Spleen (tissue), 11 donors: ENCODE measurements at regions not wholly inside any gene's neighbourhood (a gene's known extent, or its start where the extent isn't known, plus 50 kb on each side); places are given as distances from the start of the nearest gene placed in this dataset.

Source experiments
- DNase-seq: peaks from one replicate; pipeline ENCODE4 v3.0.0-alpha.2; 2020
- H3K27ac ChIP-seq, 8 donors: fragments of 200-600 bp; sonication (generic) in 7 of 8; 1 replicate in 4 of 8; 2 replicates in 4 of 8; pipeline versions ENCODE4 v1.5.0 to v1.8.0; 2016 to 2021; ENCODE audit warnings: inconsistent platforms in 4 of 8, mild to moderate bottlenecking in 4 of 8, moderate library complexity in 1 of 8
- H3K27me3 ChIP-seq, 7 donors: fragments of 200-600 bp; sonication (generic) in 6 of 7; replicated peaks in 1 of 7; 1 replicate in 4 of 7; 2 replicates in 3 of 7; pipeline versions ENCODE4 v1.5.0 to v1.8.0; 2016 to 2021; ENCODE audit warnings: inconsistent platforms in 3 of 7, mild to moderate bottlenecking in 1 of 7
- H3K36me3 ChIP-seq, 6 donors: fragments of 200-600 bp; sonication (generic) in 5 of 6; 1 replicate in 4 of 6; 2 replicates in 2 of 6; pipeline versions ENCODE4 v1.5.0 to v1.8.0; 2016 to 2021; ENCODE audit warnings: inconsistent platforms in 2 of 6
- H3K4me1 ChIP-seq, 6 donors: fragments of 200-600 bp; sonication (generic) in 5 of 6; 1 replicate in 3 of 6; 2 replicates in 3 of 6; pipeline versions ENCODE4 v1.5.0 to v1.8.0; 2016 to 2021; ENCODE audit warnings: inconsistent platforms in 3 of 6
- H3K4me3 ChIP-seq, 8 donors: fragments of 200-600 bp; sonication (generic) in 7 of 8; 1 replicate in 4 of 8; 2 replicates in 4 of 8; pipeline versions ENCODE4 v1.5.0 to v1.8.0; 2016 to 2021; ENCODE audit warnings: inconsistent platforms in 4 of 8, mild to moderate bottlenecking in 4 of 8, moderate library complexity in 2 of 8
- H3K9me3 ChIP-seq, 8 donors: fragments of 200-600 bp; sonication (generic) in 7 of 8; 1 replicate in 4 of 8; 2 replicates in 4 of 8; pipeline versions ENCODE4 v1.5.0 to v1.8.0; 2016 to 2021; ENCODE audit warnings: inconsistent platforms in 4 of 8
- POLR2A ChIP-seq, 3 donors: fragments of 450-650 bp; IDR thresholded peaks; one replicate each; pipeline ENCODE4 v1.5.1; 2017; ENCODE audit warnings: antibody characterized with exemption in 3 of 3, mild to moderate bottlenecking in 1 of 3
- POLR2AphosphoS5 ChIP-seq, 3 donors: sonication (generic); formaldehyde crosslinking; IDR thresholded peaks; one replicate each; pipeline ENCODE4 v1.5.1; 2017; ENCODE audit warnings: antibody characterized with exemption in 3 of 3
- whole genome bisulfite sequencing, 5 donors: extraction: QIAGEN DNeasy Blood & Tissue Kit in 3 of 5; methylation state at CpG; one replicate each; pipeline versions ENCODE4 v1.1.5 to v1.1.7; 2013 to 2018; 5-methylcytosine and 5-hydroxymethylcytosine counted together
- intact Hi-C: fragments of 100-400 bp; cut with DNase I; formaldehyde crosslinking; loops from one replicate; pipeline ENCODE4 v1.15.0; 2023; ENCODE audit warnings: low total_unique reads
- TF ChIP-seq, protein P1 (sequence below), 11 experiments: fragments of 200-600 bp in 7 of 11; fragments of 450-650 bp in 4 of 11; sonication (generic) in 4 of 11; IDR thresholded peaks in 8 of 11; conservative IDR thresholded peaks in 3 of 11; 1 replicate in 7 of 11; 2 replicates in 4 of 11; pipeline versions ENCODE4 v1.4.0 to v1.8.0; 2016 to 2021; ENCODE audit warnings: antibody characterized with exemption in 11 of 11, inconsistent platforms in 4 of 11, mild to moderate bottlenecking in 1 of 11
- donor health status: healthy with polysubstance abuse.
- donor health status: DM: no; HTN: no; CAD: no; lungs with moderate emphysema.
- donor health status: DM: no; HTN: no; CAD: no.
- donor health status: Bipolar disorder and iron deficiency.
- donor health status: healthy.
- donor health status: DM: no; HTN: no; CAD: no.
- donor health status: DM: yes; HTN: yes; CAD: no.

DNA sequence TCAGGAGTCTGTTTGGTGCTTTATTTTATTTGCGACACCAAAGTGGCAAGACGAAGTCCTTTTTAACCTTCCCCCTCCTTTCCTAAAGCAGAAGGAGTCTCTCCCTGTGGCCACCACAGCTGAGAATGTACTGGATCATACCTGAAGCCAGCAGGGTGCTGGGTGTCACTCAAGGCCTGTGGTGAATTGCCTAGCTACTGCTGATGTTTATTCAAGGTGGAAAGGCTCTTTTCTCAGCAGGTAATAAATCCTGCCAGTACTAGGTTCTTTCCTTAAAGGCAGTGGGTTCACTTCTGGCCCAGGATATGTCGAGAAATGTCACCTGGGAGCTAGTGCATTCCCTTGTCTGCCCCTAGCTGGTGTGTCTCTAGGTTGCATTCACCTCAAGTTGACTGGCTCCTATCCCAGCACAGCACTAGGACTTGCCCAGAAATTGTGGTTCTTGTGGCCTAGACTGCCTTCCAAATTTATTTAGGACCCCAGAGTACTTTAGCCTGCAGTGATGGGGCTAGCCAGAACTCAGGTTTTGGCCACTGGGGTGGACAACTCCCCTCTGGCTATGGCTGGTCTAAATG, 60.8 kb upstream of the FAM3C start:
- WGBS, 5 donors, result 85 to 93% (median 87%) methylated on average over 3 of the region's 3 CpGs
- no peak overlapping the region for H3K4me3 ChIP-seq
- no peaks in the 10 kb centered on the region for H3K9me3 ChIP-seq
- no peak overlapping the region for H3K27ac ChIP-seq
- TF ChIP-seq, protein P1, sequence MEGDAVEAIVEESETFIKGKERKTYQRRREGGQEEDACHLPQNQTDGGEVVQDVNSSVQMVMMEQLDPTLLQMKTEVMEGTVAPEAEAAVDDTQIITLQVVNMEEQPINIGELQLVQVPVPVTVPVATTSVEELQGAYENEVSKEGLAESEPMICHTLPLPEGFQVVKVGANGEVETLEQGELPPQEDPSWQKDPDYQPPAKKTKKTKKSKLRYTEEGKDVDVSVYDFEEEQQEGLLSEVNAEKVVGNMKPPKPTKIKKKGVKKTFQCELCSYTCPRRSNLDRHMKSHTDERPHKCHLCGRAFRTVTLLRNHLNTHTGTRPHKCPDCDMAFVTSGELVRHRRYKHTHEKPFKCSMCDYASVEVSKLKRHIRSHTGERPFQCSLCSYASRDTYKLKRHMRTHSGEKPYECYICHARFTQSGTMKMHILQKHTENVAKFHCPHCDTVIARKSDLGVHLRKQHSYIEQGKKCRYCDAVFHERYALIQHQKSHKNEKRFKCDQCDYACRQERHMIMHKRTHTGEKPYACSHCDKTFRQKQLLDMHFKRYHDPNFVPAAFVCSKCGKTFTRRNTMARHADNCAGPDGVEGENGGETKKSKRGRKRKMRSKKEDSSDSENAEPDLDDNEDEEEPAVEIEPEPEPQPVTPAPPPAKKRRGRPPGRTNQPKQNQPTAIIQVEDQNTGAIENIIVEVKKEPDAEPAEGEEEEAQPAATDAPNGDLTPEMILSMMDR (IDR thresholded peaks at IDR 0.05 in 8 of 11, conservative IDR thresholded peaks at IDR 0.05 in 3 of 11), result no peak
- TF ChIP-seq POLR2A (IDR thresholded peaks at IDR 0.05) (no peak), POLR2AphosphoS5 (IDR thresholded peaks at IDR 0.05) (no peak)
- DNase-seq, result no peak
- no peaks in the 10 kb centered on the region for H3K4me1 ChIP-seq
- H3K36me3 ChIP-seq, result no peaks in the 10 kb centered on the region
- intact Hi-C loops, result no loop called here
- H3K27me3 ChIP-seq, result no peaks in the 10 kb centered on the region

- 75 to 93% (median 80%) methylated on average over 1 of the region's 1 CpG for WGBS, 5 donors
- H3K4me1 ChIP-seq, result no peaks in the 10 kb centered on the region
- no peaks in the 10 kb centered on the region for H3K9me3 ChIP-seq
- intact Hi-C loops, result no loop called here
- no peaks in the 10 kb centered on the region for H3K27me3 ChIP-seq
- no peaks in the 10 kb centered on the region for H3K36me3 ChIP-seq
- TF ChIP-seq, protein P1 (IDR thresholded peaks at IDR 0.05 in 8 of 11, conservative IDR thresholded peaks at IDR 0.05 in 3 of 11), result no peak
- TF ChIP-seq POLR2A (IDR thresholded peaks at IDR 0.05) (no peak), POLR2AphosphoS5 (IDR thresholded peaks at IDR 0.05) (no peak)
- H3K4me3 ChIP-seq, result no peak overlapping the region
- no peak overlapping the region for H3K27ac ChIP-seq
- no peak for DNase-seq
These were observed 59.9 kb upstream of the FAM3C start for GRCh38 chr7:121456015-121456414.

DNA sequence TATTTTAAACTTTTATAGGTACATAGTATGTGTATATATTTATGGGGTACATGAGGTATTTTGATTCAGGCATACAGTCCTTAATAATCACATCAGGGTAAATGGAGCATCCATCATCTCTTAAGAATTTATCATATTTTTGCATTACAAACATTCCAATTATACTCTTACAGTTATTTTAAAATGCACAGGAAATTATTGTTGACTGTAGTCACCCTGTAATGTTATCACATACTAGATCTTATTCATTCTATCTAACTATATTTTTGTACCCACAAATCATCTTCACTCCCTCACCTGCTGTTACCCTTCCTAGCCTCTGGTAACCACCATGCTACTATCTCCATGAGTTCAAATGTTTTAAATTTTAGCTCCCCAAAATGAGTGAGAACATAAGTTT, 56.3 kb upstream of the FAM3C start:
- intact Hi-C loops, result no loop called here
- TF ChIP-seq, protein P1 (IDR thresholded peaks at IDR 0.05 in 8 of 11, conservative IDR thresholded peaks at IDR 0.05 in 3 of 11), result no peak
- TF ChIP-seq POLR2AphosphoS5 (IDR thresholded peaks at IDR 0.05) (no peak), POLR2A (IDR thresholded peaks at IDR 0.05) (no peak)
- no peaks in the 10 kb centered on the region for H3K36me3 ChIP-seq
- H3K9me3 ChIP-seq, result no peaks in the 10 kb centered on the region
- DNase-seq, result no peak
- no peak overlapping the region for H3K4me3 ChIP-seq
- no peak overlapping the region for H3K27ac ChIP-seq
- peaks cover 0 to 4% (median 3%) of the 10 kb centered on the region in 6 donors for H3K4me1 ChIP-seq
- no peaks in the 10 kb centered on the region for H3K27me3 ChIP-seq

DNA sequence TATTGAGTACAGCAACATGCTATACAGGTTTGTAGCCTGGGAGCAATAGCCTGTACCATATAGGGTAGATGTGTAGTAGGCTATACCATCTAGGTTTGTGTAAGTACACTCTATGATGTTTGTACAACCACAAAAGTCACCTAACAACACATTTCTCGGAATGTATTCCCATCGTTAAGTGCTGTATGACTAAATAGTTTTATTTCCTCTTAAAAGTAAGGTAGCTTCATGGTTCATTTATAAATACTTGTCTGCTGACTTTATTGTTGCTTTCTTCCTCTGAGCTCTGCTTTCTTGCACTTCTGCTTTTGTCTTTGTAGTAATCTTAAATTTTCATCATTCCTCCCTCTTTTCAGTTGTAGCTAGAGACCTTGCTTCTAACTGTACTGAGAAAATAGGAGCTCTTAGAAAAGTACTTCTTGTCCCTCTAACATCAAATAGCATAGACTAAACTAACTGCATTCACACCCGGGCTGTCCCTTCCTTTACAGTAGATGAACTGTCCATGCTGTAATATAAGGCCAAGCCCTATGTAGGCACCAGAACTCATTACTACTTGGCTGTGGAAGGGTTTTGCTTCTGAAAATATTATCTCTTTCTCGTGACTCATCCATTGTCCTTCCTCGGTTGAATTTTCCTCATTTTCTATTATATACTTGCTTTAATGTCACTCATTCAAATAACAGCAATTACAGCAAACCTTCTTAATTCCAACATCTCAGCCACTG, 55.4 kb upstream of the FAM3C start:
- Histone ChIP-seq H3K27me3 (no peaks in the 10 kb centered on the region), H3K4me1 (peaks cover 0 to 6% (median 4%) of the 10 kb centered on the region in 6 donors), H3K9me3 (no peaks in the 10 kb centered on the region), H3K36me3 (no peaks in the 10 kb centered on the region), H3K27ac (peak overlapping the region in 2 of 8 donors; percentile 10 to 34), H3K4me3 (no peak overlapping the region)
- intact Hi-C loops, result no loop called here
- TF ChIP-seq, protein P1 (IDR thresholded peaks at IDR 0.05 in 8 of 11, conservative IDR thresholded peaks at IDR 0.05 in 3 of 11), result no peak
- no peak for TF ChIP-seq POLR2A (IDR thresholded peaks at IDR 0.05)
- TF ChIP-seq POLR2AphosphoS5 (IDR thresholded peaks at IDR 0.05), result no peak
- 72 to 83% (median 82%) methylated on average over 5 of the region's 5 CpGs for WGBS, 5 donors
- DNase-seq, result no peak
